ENCODE measurements at regions not wholly inside any gene's neighbourhood (a gene's known extent, or its start where the extent isn't known, plus 50 kb on each side); places are given as distances from the start of the nearest gene placed in this dataset.
A peak's percentile ranks its signal among the peaks of the same experiment; 100 is the strongest.

DNA sequence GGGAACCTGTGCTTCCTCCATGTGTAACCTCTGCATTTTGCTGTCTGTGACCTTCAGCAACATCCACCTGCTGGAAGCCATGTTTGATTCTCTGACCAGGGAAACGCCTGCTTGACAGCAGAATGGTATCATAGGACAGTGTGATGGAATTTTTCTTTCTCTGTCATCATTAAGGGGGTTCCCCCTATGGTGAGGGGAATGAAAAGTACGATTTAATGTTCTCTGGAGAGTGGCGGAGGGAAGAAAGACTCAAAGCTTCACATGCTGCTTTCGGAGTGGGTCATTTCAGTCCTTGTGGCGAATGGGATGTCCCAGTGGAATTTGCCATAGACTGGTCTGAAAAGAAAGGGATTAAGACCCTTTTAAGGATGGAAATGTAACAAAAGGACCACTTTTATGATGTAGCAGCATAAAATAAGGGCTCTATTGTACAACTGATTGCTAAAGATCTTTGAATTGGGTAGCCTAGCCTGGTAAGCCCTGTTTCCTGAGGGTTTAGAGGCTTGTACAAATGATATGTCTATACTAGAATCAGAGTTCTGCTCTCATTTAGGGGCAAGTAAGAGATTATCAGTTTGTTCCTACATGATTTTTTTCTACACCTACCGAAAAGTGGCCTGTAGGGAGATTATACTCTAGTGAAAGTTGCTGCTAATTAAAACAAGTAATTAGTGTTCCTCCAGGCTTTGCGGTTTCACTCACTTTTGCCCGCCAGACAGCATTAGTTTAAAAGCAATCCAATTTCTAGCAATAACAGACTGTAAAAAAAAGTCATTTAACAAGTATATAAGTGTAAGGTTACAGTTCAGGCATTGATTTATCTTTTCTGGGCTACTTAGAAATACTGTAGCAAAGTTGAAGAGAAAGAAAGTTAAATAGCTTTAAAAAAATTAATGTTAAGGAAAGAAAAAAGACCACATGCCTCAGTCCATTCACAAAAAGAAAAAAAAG, 904.5 kb downstream of the NR2F1-AS1 start:
- DNase-seq = no peak
- Histone ChIP-seq H3K9me3 (ENCODE audit: control insufficient read depth, low read length) (no peaks in the 10 kb centered on the region), H2AFZ (ENCODE audit: low read depth, low read length) (no peak overlapping the region), H3K27me3 (ENCODE audit: control insufficient read depth in 1 of 2, insufficient read depth in 1 of 2, low read length in 2 of 2) (no peaks in the 10 kb centered on the region), H2BK5ac (ENCODE audit: low read depth, low read length, poor library complexity, severe bottlenecking) (no peak overlapping the region), H2BK12ac (ENCODE audit: low read length in 2 of 2) (no peak overlapping the region), H2BK15ac (ENCODE audit: low read depth, poor library complexity, severe bottlenecking) (no peak overlapping the region), H4K91ac (ENCODE audit: low read length) (no peak overlapping the region), H2AK5ac (ENCODE audit: low read length, severe bottlenecking) (no peak overlapping the region), H3K4ac (ENCODE audit: low read depth in 1 of 2, low read length in 2 of 2) (no peak overlapping the region), H3K23ac (ENCODE audit: low read length in 2 of 2) (no peak overlapping the region), H4K8ac (ENCODE audit: low read length) (no peak overlapping the region), H3K18ac (ENCODE audit: low read depth in 1 of 2, low read length in 2 of 2) (no peak overlapping the region), H3K79me1 (replicated peaks; ENCODE audit: low read length, poor library complexity, severe bottlenecking) (no peaks in the 10 kb centered on the region), H3K14ac (ENCODE audit: low read length in 2 of 2) (no peak overlapping the region), H2BK120ac (ENCODE audit: low read depth, low read length) (no peak overlapping the region), H3K4me1 (ENCODE audit: control insufficient read depth, insufficient read depth, low read depth, low read length) (no peaks in the 10 kb centered on the region), H3K36me3 (ENCODE audit: control insufficient read depth in 1 of 2, insufficient read depth in 2 of 2, low read depth in 1 of 2, low read length in 2 of 2) (no peaks in the 10 kb centered on the region), H3K4me3 (ENCODE audit: insufficient read depth in 1 of 2, low read depth in 1 of 2, low read length in 2 of 2) (no peak overlapping the region), H3K27ac (ENCODE audit: low read length, poor library complexity, severe bottlenecking) (no peak overlapping the region), H3K4me2 (ENCODE audit: low read length, poor library complexity, severe bottlenecking) (no peak overlapping the region), H3K9ac (ENCODE audit: low read length) (no peak overlapping the region)
- 96% methylated on average over 6 of the region's 8 CpGs for WGBS

DNA sequence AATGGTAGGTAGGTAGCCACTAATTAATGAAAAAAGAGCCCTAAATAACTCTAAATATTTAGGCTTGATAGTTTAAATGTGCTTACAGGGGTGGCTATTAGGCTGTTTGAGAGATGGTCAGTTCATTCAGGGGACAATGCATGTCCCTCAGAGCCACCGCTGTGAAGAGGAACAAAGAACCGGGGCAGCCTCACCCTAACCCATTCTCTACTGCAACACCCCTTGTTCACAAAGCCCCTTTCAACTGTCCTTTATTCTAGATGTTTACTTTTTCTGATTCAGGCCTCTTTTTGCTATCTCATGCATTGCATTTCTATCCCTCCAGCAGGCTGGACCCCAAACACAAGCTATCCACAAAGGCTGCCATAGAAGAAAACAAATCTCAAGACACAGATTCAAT, 906.7 kb downstream of the NR2F1-AS1 start:
- Histone ChIP-seq H3K4ac (ENCODE audit: low read depth in 1 of 2, low read length in 2 of 2) (no peak overlapping the region), H3K27ac (ENCODE audit: low read length, poor library complexity, severe bottlenecking) (no peak overlapping the region), H3K23ac (ENCODE audit: low read length in 2 of 2) (no peak overlapping the region), H2BK12ac (ENCODE audit: low read length in 2 of 2) (no peak overlapping the region), H2AK5ac (ENCODE audit: low read length, severe bottlenecking) (no peak overlapping the region), H3K4me3 (ENCODE audit: insufficient read depth in 1 of 2, low read depth in 1 of 2, low read length in 2 of 2) (no peak overlapping the region), H3K14ac (ENCODE audit: low read length in 2 of 2) (no peak overlapping the region), H3K4me1 (ENCODE audit: control insufficient read depth, insufficient read depth, low read depth, low read length) (no peaks in the 10 kb centered on the region), H2BK5ac (ENCODE audit: low read depth, low read length, poor library complexity, severe bottlenecking) (no peak overlapping the region), H2BK120ac (ENCODE audit: low read depth, low read length) (no peak overlapping the region), H2BK15ac (ENCODE audit: low read depth, poor library complexity, severe bottlenecking) (no peak overlapping the region), H3K4me2 (ENCODE audit: low read length, poor library complexity, severe bottlenecking) (no peak overlapping the region), H3K9ac (ENCODE audit: low read length) (no peak overlapping the region), H4K91ac (ENCODE audit: low read length) (no peak overlapping the region), H3K36me3 (ENCODE audit: control insufficient read depth in 1 of 2, insufficient read depth in 2 of 2, low read depth in 1 of 2, low read length in 2 of 2) (no peaks in the 10 kb centered on the region), H3K27me3 (ENCODE audit: control insufficient read depth in 1 of 2, insufficient read depth in 1 of 2, low read length in 2 of 2) (no peaks in the 10 kb centered on the region), H4K8ac (ENCODE audit: low read length) (no peak overlapping the region), H2AFZ (ENCODE audit: low read depth, low read length) (no peak overlapping the region), H3K79me1 (replicated peaks; ENCODE audit: low read length, poor library complexity, severe bottlenecking) (no peaks in the 10 kb centered on the region), H3K9me3 (ENCODE audit: control insufficient read depth, low read length) (no peaks in the 10 kb centered on the region), H3K18ac (ENCODE audit: low read depth in 1 of 2, low read length in 2 of 2) (no peak overlapping the region)
- no peak for DNase-seq
- 98% methylated on average over 2 of the region's 2 CpGs for WGBS

DNA sequence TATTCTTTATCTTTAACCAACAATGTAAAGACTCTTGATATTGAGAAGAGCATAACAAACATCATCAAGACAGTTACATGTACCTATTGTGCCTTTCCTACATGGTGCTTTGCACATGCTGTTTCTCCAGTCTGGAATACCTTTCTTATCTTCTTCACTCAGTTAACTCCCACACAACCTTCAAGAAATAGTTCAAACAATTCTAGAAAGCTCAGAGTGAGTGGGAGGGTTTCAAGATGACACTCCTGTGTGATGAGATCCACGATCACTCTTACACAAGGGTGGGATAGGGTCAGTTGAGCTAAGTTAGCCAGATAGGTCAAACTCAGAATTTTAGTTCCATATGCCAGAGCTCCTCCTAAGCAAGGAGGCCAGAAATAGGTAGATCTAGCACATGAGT, 915.5 kb downstream of the NR2F1-AS1 start:
- Histone ChIP-seq H4K91ac (ENCODE audit: low read length) (no peak overlapping the region), H3K27me3 (ENCODE audit: control insufficient read depth in 1 of 2, insufficient read depth in 1 of 2, low read length in 2 of 2) (no peaks in the 10 kb centered on the region), H2AFZ (ENCODE audit: low read depth, low read length) (no peak overlapping the region), H3K9me3 (ENCODE audit: control insufficient read depth, low read length) (no peaks in the 10 kb centered on the region), H3K14ac (ENCODE audit: low read length in 2 of 2) (no peak overlapping the region), H3K79me1 (replicated peaks; ENCODE audit: low read length, poor library complexity, severe bottlenecking) (no peaks in the 10 kb centered on the region), H2BK5ac (ENCODE audit: low read depth, low read length, poor library complexity, severe bottlenecking) (no peak overlapping the region), H3K27ac (ENCODE audit: low read length, poor library complexity, severe bottlenecking) (no peak overlapping the region), H3K4ac (ENCODE audit: low read depth in 1 of 2, low read length in 2 of 2) (no peak overlapping the region), H3K36me3 (ENCODE audit: control insufficient read depth in 1 of 2, insufficient read depth in 2 of 2, low read depth in 1 of 2, low read length in 2 of 2) (no peaks in the 10 kb centered on the region), H3K4me1 (ENCODE audit: control insufficient read depth, insufficient read depth, low read depth, low read length) (no peaks in the 10 kb centered on the region), H2BK12ac (ENCODE audit: low read length in 2 of 2) (no peak overlapping the region), H2BK120ac (ENCODE audit: low read depth, low read length) (no peak overlapping the region), H3K18ac (ENCODE audit: low read depth in 1 of 2, low read length in 2 of 2) (no peak overlapping the region), H3K4me3 (ENCODE audit: insufficient read depth in 1 of 2, low read depth in 1 of 2, low read length in 2 of 2) (no peak overlapping the region), H2BK15ac (ENCODE audit: low read depth, poor library complexity, severe bottlenecking) (no peak overlapping the region), H3K23ac (ENCODE audit: low read length in 2 of 2) (no peak overlapping the region), H3K4me2 (ENCODE audit: low read length, poor library complexity, severe bottlenecking) (no peak overlapping the region), H4K8ac (ENCODE audit: low read length) (no peak overlapping the region), H3K9ac (ENCODE audit: low read length) (no peak overlapping the region), H2AK5ac (ENCODE audit: low read length, severe bottlenecking) (no peak overlapping the region)
- no peak for DNase-seq
- 90% methylated on average over 1 of the region's 1 CpG for WGBS

DNA sequence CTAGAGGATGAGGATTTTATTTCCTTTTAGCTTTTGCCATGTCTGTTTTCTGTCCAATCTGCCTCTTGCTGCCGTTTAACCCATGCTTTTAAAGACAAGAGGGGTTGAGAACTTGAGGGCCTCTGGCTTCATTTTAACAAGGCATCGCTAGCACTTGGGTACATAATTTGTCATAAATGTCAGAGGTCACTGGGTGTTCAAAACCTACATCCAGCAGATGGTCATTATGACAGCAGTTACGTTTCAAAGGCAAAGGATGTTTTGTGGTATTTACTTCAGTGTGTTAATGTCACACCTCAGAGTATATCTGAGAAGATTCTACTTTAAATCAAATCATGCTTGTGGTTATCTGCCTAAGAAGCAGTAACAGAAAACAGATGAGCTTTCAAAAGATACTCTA, 918.3 kb downstream of the NR2F1-AS1 start:
- H3K36me3 ChIP-seq (ENCODE audit: control insufficient read depth in 1 of 2, insufficient read depth in 2 of 2, low read depth in 1 of 2, low read length in 2 of 2) = no peaks in the 10 kb centered on the region
- H2BK120ac ChIP-seq (ENCODE audit: low read depth, low read length) = no peak overlapping the region
- no peak overlapping the region for H3K9ac ChIP-seq (ENCODE audit: low read length)
- no peak overlapping the region for H2BK12ac ChIP-seq (ENCODE audit: low read length in 2 of 2)
- no peak overlapping the region for H3K23ac ChIP-seq (ENCODE audit: low read length in 2 of 2)
- H3K4me3 ChIP-seq (ENCODE audit: insufficient read depth in 1 of 2, low read depth in 1 of 2, low read length in 2 of 2) = no peak overlapping the region
- no peaks in the 10 kb centered on the region for H3K27me3 ChIP-seq (ENCODE audit: control insufficient read depth in 1 of 2, insufficient read depth in 1 of 2, low read length in 2 of 2)
- H3K18ac ChIP-seq (ENCODE audit: low read depth in 1 of 2, low read length in 2 of 2) = no peak overlapping the region
- no peaks in the 10 kb centered on the region for H3K79me1 ChIP-seq (replicated peaks; ENCODE audit: low read length, poor library complexity, severe bottlenecking)
- H3K4me1 ChIP-seq (ENCODE audit: control insufficient read depth, insufficient read depth, low read depth, low read length) = no peaks in the 10 kb centered on the region
- H2BK15ac ChIP-seq (ENCODE audit: low read depth, poor library complexity, severe bottlenecking) = no peak overlapping the region
- H3K14ac ChIP-seq (ENCODE audit: low read length in 2 of 2) = no peak overlapping the region
- peak overlapping the region; percentile 50 for H3K27ac ChIP-seq (ENCODE audit: low read length, poor library complexity, severe bottlenecking)
- H2BK5ac ChIP-seq (ENCODE audit: low read depth, low read length, poor library complexity, severe bottlenecking) = no peak overlapping the region
- no peak overlapping the region for H2AFZ ChIP-seq (ENCODE audit: low read depth, low read length)
- no peak overlapping the region for H4K8ac ChIP-seq (ENCODE audit: low read length)
- H4K91ac ChIP-seq (ENCODE audit: low read length) = no peak overlapping the region
- 3% methylated on average over 2 of the region's 3 CpGs for WGBS
- H3K9me3 ChIP-seq (ENCODE audit: control insufficient read depth, low read length) = no peaks in the 10 kb centered on the region
- H3K4ac ChIP-seq (ENCODE audit: low read depth in 1 of 2, low read length in 2 of 2) = no peak overlapping the region
- no peak overlapping the region for H3K4me2 ChIP-seq (ENCODE audit: low read length, poor library complexity, severe bottlenecking)
- peak; percentile 18 for DNase-seq
- H2AK5ac ChIP-seq (ENCODE audit: low read length, severe bottlenecking) = no peak overlapping the region
